Ammon's horn (tissue), 1 donor: ENCODE measurements at regions not wholly inside any gene's neighbourhood (a gene's known extent, or its start where the extent isn't known, plus 50 kb on each side); places are given as distances from the start of the nearest gene placed in this dataset.

Experiments used
- DNase-seq: peaks from one replicate; pipeline ENCODE4 v3.0.0-alpha.2; 2016; ENCODE audit warnings: low spot score

DNA sequence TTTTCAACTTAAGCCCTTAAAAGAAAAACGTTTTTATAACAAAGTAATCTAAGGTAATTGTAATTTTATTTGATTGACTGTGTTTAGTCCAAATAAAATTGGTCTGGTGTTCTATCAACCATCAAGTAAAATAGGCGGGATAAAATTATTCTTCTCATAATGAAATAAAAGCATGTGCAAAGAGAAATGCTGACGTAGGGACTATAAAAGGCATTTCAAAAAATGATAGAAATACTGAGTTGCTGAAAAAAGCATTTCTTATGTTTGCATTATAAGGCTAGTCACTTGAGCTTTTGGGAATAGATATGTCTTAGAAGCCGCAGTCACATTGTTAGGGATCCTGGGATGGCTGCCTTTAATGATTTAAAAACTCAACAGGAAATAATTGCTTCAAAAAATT is 608.0 kb upstream of the JAG1 start:
- DNase-seq, result no peak

- DNase-seq, result no peak
Measured at GRCh38 chr20:11287126-11287525, 613.3 kb upstream of the JAG1 start.

GRCh38 chr20:11296221-11296620 is 621.5 kb upstream of the BTBD3 start:
- DNase-seq, result no peak

GRCh38 chr20:11296951-11297350 is 620.7 kb upstream of the BTBD3 start:
- DNase-seq, result no peak

- no peak for DNase-seq
Measured at GRCh38 chr20:11301699-11302098, 616.0 kb upstream of the BTBD3 start.

GRCh38 chr20:11302436-11302835 is 615.3 kb upstream of the BTBD3 start:
- DNase-seq, result no peak

DNA sequence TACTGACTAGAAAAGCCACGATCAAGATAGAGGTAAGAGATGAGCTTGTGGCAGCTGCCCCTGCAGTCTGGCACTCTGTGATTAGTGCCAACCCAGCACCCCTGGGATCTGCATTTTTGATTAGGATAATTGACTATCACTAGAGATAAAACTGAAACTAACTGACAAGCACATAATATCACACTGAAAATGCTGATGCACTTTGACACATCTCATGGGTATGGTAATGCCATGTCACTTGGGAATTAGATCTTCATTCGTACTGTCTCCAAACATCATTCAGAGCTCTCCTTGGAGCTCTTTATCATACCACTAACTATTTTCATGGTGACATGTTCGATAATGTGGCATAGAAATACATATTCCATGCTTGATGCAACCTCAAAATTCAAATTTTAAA is 612.9 kb upstream of the BTBD3 start:
- no peak for DNase-seq

DNA sequence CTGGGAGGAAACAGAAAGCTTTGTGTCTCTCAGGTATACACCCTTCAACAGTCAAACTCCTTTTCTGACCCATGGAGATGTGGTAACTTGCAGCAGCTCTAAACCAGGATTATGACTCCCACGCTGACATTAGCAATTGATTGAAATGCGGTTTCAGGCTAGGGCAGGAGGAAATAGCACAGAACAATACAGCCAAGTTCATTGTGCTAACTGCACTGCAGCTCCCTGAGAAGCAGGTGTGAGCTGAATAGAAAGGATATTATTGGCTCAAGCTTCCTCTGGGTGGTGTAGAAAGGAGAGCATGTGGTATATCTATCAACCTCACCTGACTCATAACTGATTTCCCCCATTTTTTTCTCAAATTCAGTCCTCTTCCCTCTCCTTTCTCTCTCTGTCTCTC is 612.3 kb upstream of the BTBD3 start:
- DNase-seq, result no peak

DNA sequence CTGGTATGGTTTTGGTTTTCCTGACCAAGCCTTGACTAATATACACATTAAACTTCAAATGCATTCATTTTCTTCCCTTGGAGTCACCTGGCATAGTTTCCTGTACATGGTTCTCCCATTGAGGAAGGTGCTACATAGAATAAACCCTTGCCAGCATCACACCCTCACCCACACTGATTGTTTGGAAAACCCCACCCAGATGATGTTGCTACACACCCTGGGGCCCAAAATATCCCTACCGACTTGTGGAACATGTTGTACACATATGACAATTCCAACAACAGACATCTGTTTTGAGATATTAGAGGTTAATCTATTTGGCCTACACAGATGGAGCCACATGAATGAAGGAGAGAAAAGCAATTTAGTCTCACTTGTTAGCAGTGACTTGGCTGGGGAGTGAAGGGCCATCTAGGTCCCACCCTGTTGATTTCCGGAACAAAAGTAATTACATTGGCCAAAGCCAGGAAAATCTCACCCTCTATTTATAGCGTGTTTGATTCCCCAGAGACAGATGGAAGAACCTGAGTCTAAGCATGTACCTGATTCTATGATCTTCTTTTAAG is 606.0 kb upstream of the BTBD3 start:
- DNase-seq, result no peak

DNA sequence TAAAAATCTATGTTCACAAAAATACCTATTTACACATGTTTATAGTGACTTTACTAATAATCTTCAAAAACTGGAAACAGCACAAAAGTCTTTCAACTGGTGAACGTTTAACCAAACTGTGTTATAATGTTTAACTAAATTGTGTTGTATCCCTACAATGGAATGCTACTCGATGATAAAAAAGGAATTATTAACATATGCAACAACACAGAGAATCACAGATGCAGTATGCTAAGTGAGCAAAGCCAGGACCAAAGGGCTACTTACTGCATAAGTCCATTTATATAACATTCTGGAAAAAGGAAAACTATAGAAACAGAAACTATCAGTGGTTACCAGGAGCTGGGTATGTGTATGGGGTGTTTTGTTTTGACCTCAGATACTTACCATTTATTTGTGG is 602.2 kb upstream of the BTBD3 start:
- no peak for DNase-seq

- no peak for DNase-seq
Measured at GRCh38 chr20:11316244-11316643, 601.4 kb upstream of the BTBD3 start.

DNA sequence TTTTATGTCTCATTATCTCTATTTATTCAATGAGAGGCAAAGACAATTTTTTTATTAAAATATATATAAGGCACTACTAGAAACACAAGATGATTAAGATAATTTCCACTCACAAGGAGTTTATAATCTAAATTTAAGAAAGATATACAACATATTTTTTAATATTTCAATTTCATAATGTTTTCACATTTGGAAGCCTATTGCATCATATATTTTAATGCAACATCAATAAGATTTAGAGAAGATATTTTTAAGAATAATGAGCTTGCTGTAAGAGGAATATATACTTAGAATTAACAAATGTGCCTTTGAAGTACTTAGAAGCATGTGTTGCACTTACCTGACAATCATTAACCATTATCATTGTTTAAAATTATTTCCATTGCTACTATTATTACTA is 597.7 kb upstream of the BTBD3 start:
- no peak for DNase-seq

- no peak for DNase-seq
Measured at GRCh38 chr20:11323816-11324215, 593.9 kb upstream of the BTBD3 start.

DNA sequence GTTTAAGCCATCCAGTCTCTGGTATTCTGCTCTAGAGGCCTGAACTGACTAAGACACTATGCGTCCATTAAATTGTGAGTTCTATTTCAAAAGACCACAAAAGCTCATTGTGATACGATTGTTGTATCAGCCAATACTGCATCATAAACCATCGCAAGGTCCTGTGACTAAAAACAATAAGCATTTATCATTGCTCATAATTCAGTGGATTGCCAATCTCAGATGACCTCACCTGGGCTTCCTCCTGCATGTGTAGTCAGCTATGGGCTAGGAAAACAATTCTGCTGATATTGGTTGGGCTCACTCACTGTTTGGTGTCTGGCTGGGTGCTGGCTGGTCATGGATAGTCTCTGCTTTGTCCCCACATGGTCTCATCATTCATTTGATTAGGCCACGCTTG is 592.7 kb upstream of the BTBD3 start:
- DNase-seq, result no peak

- DNase-seq, result no peak
Measured at GRCh38 chr20:11328839-11329238, 588.9 kb upstream of the BTBD3 start.

- no peak for DNase-seq
Measured at GRCh38 chr20:11329271-11329670, 588.4 kb upstream of the BTBD3 start.

DNA sequence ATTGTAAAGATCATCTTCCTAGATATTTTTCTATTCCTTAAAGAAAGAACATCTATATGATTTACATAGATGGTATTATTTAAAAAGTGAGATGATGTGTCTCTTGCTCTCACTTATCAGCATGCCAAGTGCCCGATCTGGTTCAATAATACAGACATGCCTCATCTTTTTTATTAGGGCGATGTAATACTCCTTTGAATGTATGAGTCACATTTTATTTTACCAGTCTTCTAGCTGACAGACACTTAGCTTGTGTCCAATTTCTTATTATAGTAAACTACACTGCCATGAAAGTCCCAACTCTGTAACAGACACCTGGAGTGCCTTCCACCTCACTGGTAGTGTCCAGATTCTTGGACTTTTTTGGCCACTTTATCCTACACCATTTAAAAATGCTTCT is 586.6 kb upstream of the BTBD3 start:
- DNase-seq, result no peak

GRCh38 chr20:11332381-11332780 is 585.3 kb upstream of the BTBD3 start:
- DNase-seq, result no peak

DNA sequence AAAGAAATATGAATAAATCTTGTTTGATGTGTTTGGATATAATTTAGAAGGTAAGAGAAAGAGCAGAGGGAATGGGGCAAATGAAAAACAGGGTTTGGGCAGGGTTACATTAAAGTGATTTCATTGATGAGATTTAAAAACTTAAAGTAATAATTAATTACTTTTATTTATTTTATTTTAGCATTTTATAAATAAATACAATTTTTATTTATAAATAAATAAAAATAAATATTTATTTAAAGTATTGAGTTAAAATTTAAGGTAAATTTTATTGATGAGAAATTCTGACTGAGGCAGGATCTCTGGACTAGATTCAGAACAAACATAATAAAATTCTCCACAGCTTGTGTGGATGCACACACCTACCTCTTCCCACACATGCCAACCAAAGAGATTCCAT is 584.1 kb upstream of the BTBD3 start:
- DNase-seq, result no peak

DNA sequence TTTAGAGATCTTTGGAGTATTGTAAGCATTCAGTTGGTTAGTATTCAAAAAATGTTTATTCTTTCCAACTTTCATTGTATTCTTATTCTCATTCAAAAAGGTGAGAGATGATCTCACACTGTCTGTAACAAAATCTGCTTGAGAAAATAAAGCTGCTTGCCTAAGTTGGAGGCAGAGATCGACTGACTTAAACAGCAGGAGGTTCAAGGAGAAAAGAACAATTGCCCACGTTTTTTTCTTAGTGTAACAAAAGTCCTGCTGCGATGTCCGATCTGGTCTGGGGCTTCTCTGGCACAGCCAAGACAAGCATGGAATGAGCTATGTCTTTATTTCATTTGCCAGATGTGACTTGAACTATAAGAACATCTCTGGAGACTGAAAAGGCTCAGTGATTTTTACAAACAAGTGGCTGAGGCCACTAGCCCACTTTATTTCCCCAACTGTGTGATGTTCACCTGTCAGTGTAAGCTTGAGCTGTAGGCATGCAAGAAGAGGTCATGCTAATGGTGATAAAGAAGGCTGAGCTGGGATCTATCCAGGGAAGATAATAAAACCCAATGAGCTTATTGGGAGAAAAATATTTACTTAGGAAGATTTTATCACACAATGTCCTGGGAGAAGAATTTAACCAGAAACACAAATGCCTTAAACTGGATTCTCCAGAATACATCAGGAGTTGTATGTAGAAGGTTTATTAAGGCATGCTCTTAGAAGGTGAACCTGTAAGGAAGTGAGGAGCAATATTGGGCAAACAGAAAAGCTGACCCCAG is 580.1 kb upstream of the BTBD3 start:
- no peak for DNase-seq

DNA sequence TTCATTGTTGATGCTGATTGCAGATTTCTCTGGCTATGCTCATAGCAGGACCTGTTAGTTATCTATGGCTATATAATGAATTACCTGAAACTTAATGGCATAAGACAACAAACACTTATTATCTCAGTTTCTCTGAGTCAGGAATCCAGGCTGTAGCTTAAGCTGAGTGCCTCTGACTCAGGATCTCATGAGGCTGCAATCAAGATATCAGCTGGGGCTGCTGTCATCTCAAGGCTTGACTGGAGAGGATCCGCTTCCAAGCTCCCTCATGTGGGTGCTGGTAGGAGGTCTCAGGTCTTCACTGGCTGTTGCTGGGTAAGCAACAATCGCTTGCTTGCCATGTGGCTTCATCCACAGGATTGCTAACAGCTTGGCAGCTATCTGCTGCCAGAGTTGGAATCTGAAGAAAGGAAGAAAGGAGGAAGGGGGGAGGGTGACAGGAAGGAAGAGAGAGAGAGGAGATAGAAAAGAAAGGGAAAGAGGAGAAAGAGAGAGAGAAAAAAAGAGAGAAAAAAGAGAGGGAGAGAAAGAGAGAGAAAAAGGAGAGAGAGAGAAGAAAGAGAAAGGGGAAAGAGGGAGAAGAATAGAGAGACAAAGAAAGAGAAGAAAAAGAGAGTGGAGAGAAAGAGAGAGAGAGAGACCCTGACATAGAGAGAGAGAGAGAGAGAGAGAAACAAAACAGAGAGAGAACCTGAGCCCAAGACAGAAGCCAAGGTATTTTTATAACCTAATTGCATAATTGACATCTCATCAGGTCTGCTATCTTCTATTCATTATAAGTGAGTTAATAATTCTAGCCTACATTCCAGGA is 579.0 kb upstream of the BTBD3 start:
- no peak for DNase-seq

DNA sequence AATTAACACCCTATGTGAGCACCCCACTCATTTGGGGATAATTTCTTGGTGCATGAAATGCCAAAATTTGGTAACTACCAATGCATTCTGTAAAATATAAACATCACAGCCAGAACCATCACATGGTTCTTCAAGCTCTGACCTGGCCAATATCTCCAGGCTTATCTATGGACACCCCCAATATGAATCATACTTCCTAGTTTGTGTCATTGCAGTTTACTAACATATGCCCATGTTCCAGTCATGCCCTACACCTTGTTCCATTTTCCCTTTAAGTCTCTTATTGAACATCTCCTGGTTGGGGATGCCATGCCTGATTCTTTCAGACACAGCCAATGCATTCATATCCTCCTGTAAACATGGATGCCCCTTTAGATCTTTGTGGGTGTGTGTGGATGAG is 572.8 kb upstream of the BTBD3 start:
- no peak for DNase-seq

GRCh38 chr20:11347738-11348137 is 570.0 kb upstream of the BTBD3 start:
- no peak for DNase-seq
